Astrocyte (in vitro differentiated cells and primary cell): ENCODE measurements at regions not wholly inside any gene's neighbourhood (a gene's known extent, or its start where the extent isn't known, plus 50 kb on each side); places are given as distances from the start of the nearest gene placed in this dataset.

Source experiments
- DNase-seq: peaks from one replicate; pipeline ENCODE4 v3.0.0-alpha.2; 2010; ENCODE audit warnings: low read depth
- FAIRE-seq: peaks from 2 replicates; lab custom pipeline; 2011; peaks lifted over from hg19 to GRCh38; lab: Jason Lieb, UNC
- H2AFZ ChIP-seq: 2 replicates; pipeline ENCODE4 v1.6.0; 2012; ENCODE audit warnings: low read depth, low read length, inconsistent platforms
- H3K27ac ChIP-seq: 2 replicates; pipeline ENCODE4 v1.5.1; 2011; ENCODE audit warnings: low read depth, low read length, inconsistent platforms
- H3K27me3 ChIP-seq: 2 replicates; pipeline ENCODE4 v1.6.0; 2011; ENCODE audit warnings: low read length, inconsistent platforms; ENCODE audit not compliant: insufficient read depth
- H3K36me3 ChIP-seq: 2 replicates; pipeline ENCODE4 v1.5.1; 2011; ENCODE audit warnings: low read length, inconsistent platforms; ENCODE audit not compliant: insufficient read depth
- H3K4me1 ChIP-seq: 2 replicates; pipeline ENCODE4 v1.5.1; 2011; ENCODE audit warnings: low read length, inconsistent platforms; ENCODE audit not compliant: insufficient read depth
- H3K4me2 ChIP-seq: 2 replicates; pipeline ENCODE4 v1.6.0; 2012; ENCODE audit warnings: low read length, inconsistent platforms
- H3K4me3 ChIP-seq: 2 replicates; pipeline ENCODE4 v1.5.1; 2011; ENCODE audit warnings: low read depth, mild to moderate bottlenecking, low read length, inconsistent platforms; ENCODE audit not compliant: insufficient read depth
- H3K79me2 ChIP-seq: 2 replicates; pipeline ENCODE4 v1.6.0; 2012; ENCODE audit warnings: mild to moderate bottlenecking, low read length, inconsistent platforms; ENCODE audit not compliant: insufficient read depth
- H3K9ac ChIP-seq: 2 replicates; pipeline ENCODE4 v1.6.0; 2012; ENCODE audit warnings: mild to moderate bottlenecking, low read length, inconsistent platforms
- H3K9me3 ChIP-seq: 2 replicates; pipeline ENCODE4 v1.5.1; 2012; ENCODE audit warnings: low read depth, mild to moderate bottlenecking, low read length, inconsistent platforms; ENCODE audit not compliant: insufficient read depth
- H4K20me1 ChIP-seq: 2 replicates; pipeline ENCODE4 v1.6.0; 2012; ENCODE audit warnings: low read length, inconsistent platforms; ENCODE audit not compliant: insufficient read depth
- H3K27ac Mint-ChIP-seq: one replicate; pipeline ENCODE4 v1.8.0; 2021; ENCODE audit warnings: mild to moderate bottlenecking, mixed read lengths; ENCODE audit not compliant: unreplicated experiment
- H3K27me3 Mint-ChIP-seq: one replicate; pipeline ENCODE4 v1.8.0; 2021; ENCODE audit warnings: low read depth, mixed read lengths; ENCODE audit not compliant: unreplicated experiment
- H3K36me3 Mint-ChIP-seq: one replicate; pipeline ENCODE4 v1.8.0; 2021; ENCODE audit warnings: low read depth, mixed read lengths; ENCODE audit not compliant: unreplicated experiment
- H3K4me1 Mint-ChIP-seq: one replicate; pipeline ENCODE4 v1.8.0; 2021; ENCODE audit warnings: low read depth, mixed read lengths; ENCODE audit not compliant: unreplicated experiment
- H3K4me3 Mint-ChIP-seq: one replicate; pipeline ENCODE4 v1.8.0; 2021; ENCODE audit warnings: mild to moderate bottlenecking, moderate library complexity, mixed read lengths; ENCODE audit not compliant: unreplicated experiment
- H3K9me3 Mint-ChIP-seq: one replicate; pipeline ENCODE4 v1.8.0; 2021; ENCODE audit warnings: mild to moderate bottlenecking, mixed read lengths; ENCODE audit not compliant: unreplicated experiment
- CTCF ChIP-seq: IDR thresholded peaks from 2 replicates; pipeline ENCODE4 v1.5.1; 2011; ENCODE audit warnings: low read depth, mild to moderate bottlenecking, inconsistent platforms, low read length, moderate library complexity; ENCODE audit not compliant: insufficient read depth
- EZH2 ChIP-seq: IDR thresholded peaks from 2 replicates; pipeline ENCODE4 v1.6.1; 2012; ENCODE audit warnings: mild to moderate bottlenecking, low read length, inconsistent platforms; ENCODE audit not compliant: insufficient read depth

GRCh38 chr6:142653710-142654420 is 291.1 kb downstream of the HIVEP2 start:
- H3K79me2 ChIP-seq: no peaks in the 10 kb centered on the region
- H3K27me3 ChIP-seq: peaks cover 8% of the 10 kb centered on the region
- TF ChIP-seq CTCF (no peak), EZH2 (no peak)
- Mint-ChIP-seq H3K36me3 (no peaks in the 10 kb centered on the region), H3K4me3 (no peak overlapping the region), H3K27ac (no peak overlapping the region), H3K4me1 (no peaks in the 10 kb centered on the region), H3K9me3 (no peaks in the 10 kb centered on the region), H3K27me3 (no peaks in the 10 kb centered on the region)
- H3K4me1 ChIP-seq: no peaks in the 10 kb centered on the region
- no peak overlapping the region for H3K27ac ChIP-seq
- no peak overlapping the region for H3K9ac ChIP-seq
- FAIRE-seq (no peak), DNase-seq (no peak)
- no peak overlapping the region for H2AFZ ChIP-seq
- no peak overlapping the region for H3K4me3 ChIP-seq
- no peak overlapping the region for H3K4me2 ChIP-seq
- H3K36me3 ChIP-seq: no peaks in the 10 kb centered on the region
- H3K9me3 ChIP-seq: no peaks in the 10 kb centered on the region
- no peaks in the 10 kb centered on the region for H4K20me1 ChIP-seq

GRCh38 chr6:142659661-142660060 is 285.3 kb downstream of the HIVEP2 start:
- Histone ChIP-seq H3K4me3 (no peak overlapping the region), H3K27me3 (peaks cover 3% of the 10 kb centered on the region), H3K4me1 (no peaks in the 10 kb centered on the region), H3K36me3 (no peaks in the 10 kb centered on the region), H3K4me2 (no peak overlapping the region), H3K9me3 (no peaks in the 10 kb centered on the region), H2AFZ (no peak overlapping the region), H3K79me2 (no peaks in the 10 kb centered on the region), H3K9ac (no peak overlapping the region), H4K20me1 (no peaks in the 10 kb centered on the region), H3K27ac (no peak overlapping the region)
- Mint-ChIP-seq H3K27me3 (peaks cover 2% of the 10 kb centered on the region), H3K9me3 (peaks cover 8% of the 10 kb centered on the region), H3K27ac (no peak overlapping the region), H3K36me3 (no peaks in the 10 kb centered on the region), H3K4me3 (no peak overlapping the region), H3K4me1 (no peaks in the 10 kb centered on the region)
- TF ChIP-seq CTCF: no peak
- TF ChIP-seq EZH2: no peak
- FAIRE-seq (no peak), DNase-seq (no peak)

- no peak overlapping the region for H3K27ac ChIP-seq
- no peaks in the 10 kb centered on the region for H3K9me3 ChIP-seq
- no peaks in the 10 kb centered on the region for H3K36me3 ChIP-seq
- Mint-ChIP-seq H3K4me1 (no peaks in the 10 kb centered on the region), H3K9me3 (peaks cover 8% of the 10 kb centered on the region), H3K27ac (no peak overlapping the region), H3K4me3 (no peak overlapping the region), H3K36me3 (no peaks in the 10 kb centered on the region), H3K27me3 (no peaks in the 10 kb centered on the region)
- H3K9ac ChIP-seq: no peak overlapping the region
- no peak for TF ChIP-seq EZH2
- no peak for TF ChIP-seq CTCF
- H3K79me2 ChIP-seq: no peaks in the 10 kb centered on the region
- no peak overlapping the region for H2AFZ ChIP-seq
- no peak for FAIRE-seq
- no peak for DNase-seq
- H4K20me1 ChIP-seq: no peaks in the 10 kb centered on the region
- H3K4me2 ChIP-seq: no peak overlapping the region
- H3K27me3 ChIP-seq: no peaks in the 10 kb centered on the region
- no peak overlapping the region for H3K4me3 ChIP-seq
- H3K4me1 ChIP-seq: no peaks in the 10 kb centered on the region
Measured at GRCh38 chr6:142665393-142665792, 279.6 kb downstream of the HIVEP2 start.
